Breast epithelium (tissue), 4 donors: ENCODE measurements at regions not wholly inside any gene's neighbourhood (a gene's known extent, or its start where the extent isn't known, plus 50 kb on each side); places are given as distances from the start of the nearest gene placed in this dataset.
A peak's percentile ranks its signal among the peaks of the same experiment; 100 is the strongest.

Source experiments
- DNase-seq, 2 donors: peaks; one replicate each; pipeline ENCODE4 v3.0.0-alpha.2; 2019; ENCODE audit warnings: low spot score in 2 of 2
- H3K27ac ChIP-seq, 2 donors: fragments of 200-600 bp; sonication (generic) in 1 of 2; one replicate each; pipeline ENCODE4 v1.5.1; 2016 to 2019; ENCODE audit warnings: mild to moderate bottlenecking in 1 of 2
- H3K27me3 ChIP-seq, 2 donors: fragments of 200-600 bp; sonication (generic) in 1 of 2; one replicate each; pipeline versions ENCODE4 v1.5.1 to v1.6.0; 2017 to 2019; ENCODE audit warnings: control low read depth in 1 of 2, mild to moderate bottlenecking in 1 of 2
- H3K36me3 ChIP-seq: fragments of 200-600 bp; one replicate; pipeline ENCODE4 v1.5.1; 2019
- H3K4me1 ChIP-seq, 2 donors: fragments of 200-600 bp; sonication (generic); one replicate each; pipeline ENCODE4 v1.5.1; 2016 to 2019; ENCODE audit warnings: control low read depth in 1 of 2
- H3K4me3 ChIP-seq, 3 donors: fragments of 200-600 bp; sonication (generic); 1 replicate in 2 of 3; 2 replicates in 1 of 3; pipeline ENCODE4 v1.5.1; 2016 to 2019; ENCODE audit warnings: mild to moderate bottlenecking in 3 of 3, moderate library complexity in 2 of 3
- H3K9me3 ChIP-seq, 2 donors: fragments of 200-600 bp; sonication (generic) in 1 of 2; one replicate each; pipeline ENCODE4 v1.5.1; 2016 to 2019; ENCODE audit warnings: control low read depth in 1 of 2
- POLR2A ChIP-seq: fragments of 450-650 bp; IDR thresholded peaks from one replicate; pipeline ENCODE4 v1.6.1; 2016; ENCODE audit warnings: antibody characterized with exemption, mild to moderate bottlenecking, moderate library complexity
- POLR2AphosphoS5 ChIP-seq, 3 donors: sonication (generic); formaldehyde crosslinking; IDR thresholded peaks; one replicate each; pipeline ENCODE4 v1.6.1; 2017; ENCODE audit warnings: antibody characterized with exemption in 3 of 3
- intact Hi-C: fragments of 100-400 bp; cut with DNase I; formaldehyde crosslinking; loops from one replicate; pipeline ENCODE4 v1.15.1; 2023; ENCODE audit warnings: low total_unique reads
- TF ChIP-seq, protein P1 (sequence below), 3 donors: fragments of 450-650 bp; IDR thresholded peaks; one replicate each; pipeline ENCODE4 v1.5.1; 2016 to 2017; ENCODE audit warnings: antibody characterized with exemption in 3 of 3, mild to moderate bottlenecking in 3 of 3, moderate library complexity in 3 of 3

DNA sequence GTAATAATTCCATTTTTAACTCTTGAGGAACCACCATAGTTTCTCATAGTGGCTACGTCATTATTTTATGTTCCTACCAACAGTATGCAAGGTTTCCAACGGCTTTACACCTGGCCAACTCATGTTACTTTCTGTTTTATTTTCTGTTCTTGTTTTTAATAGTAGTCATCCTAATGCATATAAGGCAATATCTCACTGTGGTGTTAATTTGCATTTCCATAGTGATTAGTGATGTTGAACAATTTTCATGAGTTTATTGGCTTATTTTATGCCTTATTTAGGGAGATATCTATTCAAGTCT lies 465.5 kb upstream of the KLF6 start:
- H3K4me3 ChIP-seq, result no peak overlapping the region
- peak overlapping the region; percentile 4 to 11 for H3K27ac ChIP-seq
- no peaks in the 10 kb centered on the region for H3K27me3 ChIP-seq
- no peaks in the 10 kb centered on the region for H3K36me3 ChIP-seq
- DNase-seq, result no peak
- no peaks in the 10 kb centered on the region for H3K9me3 ChIP-seq
- TF ChIP-seq POLR2AphosphoS5 (IDR thresholded peaks at IDR 0.05) (no peak), POLR2A (no peak)
- TF ChIP-seq, protein P1, sequence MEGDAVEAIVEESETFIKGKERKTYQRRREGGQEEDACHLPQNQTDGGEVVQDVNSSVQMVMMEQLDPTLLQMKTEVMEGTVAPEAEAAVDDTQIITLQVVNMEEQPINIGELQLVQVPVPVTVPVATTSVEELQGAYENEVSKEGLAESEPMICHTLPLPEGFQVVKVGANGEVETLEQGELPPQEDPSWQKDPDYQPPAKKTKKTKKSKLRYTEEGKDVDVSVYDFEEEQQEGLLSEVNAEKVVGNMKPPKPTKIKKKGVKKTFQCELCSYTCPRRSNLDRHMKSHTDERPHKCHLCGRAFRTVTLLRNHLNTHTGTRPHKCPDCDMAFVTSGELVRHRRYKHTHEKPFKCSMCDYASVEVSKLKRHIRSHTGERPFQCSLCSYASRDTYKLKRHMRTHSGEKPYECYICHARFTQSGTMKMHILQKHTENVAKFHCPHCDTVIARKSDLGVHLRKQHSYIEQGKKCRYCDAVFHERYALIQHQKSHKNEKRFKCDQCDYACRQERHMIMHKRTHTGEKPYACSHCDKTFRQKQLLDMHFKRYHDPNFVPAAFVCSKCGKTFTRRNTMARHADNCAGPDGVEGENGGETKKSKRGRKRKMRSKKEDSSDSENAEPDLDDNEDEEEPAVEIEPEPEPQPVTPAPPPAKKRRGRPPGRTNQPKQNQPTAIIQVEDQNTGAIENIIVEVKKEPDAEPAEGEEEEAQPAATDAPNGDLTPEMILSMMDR (IDR thresholded peaks at IDR 0.05), result no peak
- H3K4me1 ChIP-seq, result no peaks in the 10 kb centered on the region
- intact Hi-C loops, result no loop called here

DNA sequence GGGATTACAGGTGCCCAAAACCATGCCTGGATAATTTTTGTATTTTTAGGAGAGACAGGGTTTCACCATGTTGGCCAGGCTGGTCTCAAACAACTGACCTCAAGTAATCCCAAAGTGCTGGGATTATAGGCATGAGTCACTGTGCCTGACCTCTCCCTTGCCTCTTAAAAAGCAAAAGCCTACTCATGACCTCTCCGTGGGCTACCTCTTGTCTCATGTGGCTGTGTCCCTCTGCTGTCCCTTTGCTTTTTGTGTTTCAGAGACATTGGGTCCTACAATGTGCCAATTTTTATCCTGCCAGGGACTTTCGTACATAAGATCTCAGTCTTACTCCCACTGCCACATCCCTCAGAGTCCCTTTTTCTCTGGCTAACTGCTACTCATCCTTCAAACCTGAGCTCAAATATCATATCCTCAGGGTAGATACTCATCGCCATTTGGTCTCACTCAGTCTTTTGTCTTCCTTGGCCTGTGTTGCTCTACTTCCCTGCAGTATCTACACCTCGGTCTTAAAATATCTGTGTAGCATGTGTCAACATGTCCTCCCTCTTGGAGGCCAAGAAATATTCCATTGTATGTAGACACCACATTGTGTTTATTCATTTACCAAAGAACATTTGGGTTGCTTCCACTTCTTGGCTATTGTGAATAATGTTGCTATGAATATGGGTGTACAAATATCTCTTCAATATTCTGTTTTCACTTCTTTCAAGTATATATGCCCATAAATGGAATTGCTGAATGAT lies 465.0 kb upstream of the KLF6 start:
- H3K27me3 ChIP-seq, result no peaks in the 10 kb centered on the region
- DNase-seq, result peak in 1 of 2 donors; percentile 32
- TF ChIP-seq, protein P1 (IDR thresholded peaks at IDR 0.05), result no peak
- TF ChIP-seq POLR2AphosphoS5 (IDR thresholded peaks at IDR 0.05), result peak in 1 of 3 donors; percentile 18
- no peaks in the 10 kb centered on the region for H3K4me1 ChIP-seq
- no peaks in the 10 kb centered on the region for H3K9me3 ChIP-seq
- H3K4me3 ChIP-seq, result no peak overlapping the region
- intact Hi-C loops, result no loop called here
- no peaks in the 10 kb centered on the region for H3K36me3 ChIP-seq
- H3K27ac ChIP-seq, result peak overlapping the region; percentile 4 to 60

DNA sequence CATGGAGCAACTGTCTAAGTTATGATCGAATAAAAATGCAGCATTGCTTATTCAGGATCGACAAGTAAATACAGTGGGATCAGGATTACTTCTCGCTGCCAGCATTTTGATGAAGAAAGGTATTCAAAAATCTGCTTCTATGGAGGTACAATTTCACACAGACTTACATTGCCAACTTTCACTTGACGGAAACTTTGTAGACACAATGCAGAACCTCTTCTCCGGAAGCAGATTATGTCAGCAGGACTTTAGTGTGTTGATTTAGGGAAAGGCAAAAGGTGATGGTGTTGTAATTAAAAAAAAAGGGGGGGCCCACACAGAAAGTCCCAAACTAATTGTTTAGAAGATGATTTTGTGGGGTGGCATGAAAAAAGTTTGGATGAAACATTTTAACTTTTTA lies 462.4 kb upstream of the KLF6 start:
- no peak for DNase-seq
- Histone ChIP-seq H3K9me3 (no peaks in the 10 kb centered on the region), H3K4me1 (peaks cover 0 to 5% of the 10 kb centered on the region in 2 donors), H3K27ac (peak overlapping the region; percentile 66 to 84), H3K27me3 (no peaks in the 10 kb centered on the region), H3K36me3 (no peaks in the 10 kb centered on the region), H3K4me3 (no peak overlapping the region)
- intact Hi-C loops, result no loop called here
- TF ChIP-seq, protein P1 (IDR thresholded peaks at IDR 0.05), result no peak
- TF ChIP-seq POLR2A (no peak), POLR2AphosphoS5 (IDR thresholded peaks at IDR 0.05) (no peak)

DNA sequence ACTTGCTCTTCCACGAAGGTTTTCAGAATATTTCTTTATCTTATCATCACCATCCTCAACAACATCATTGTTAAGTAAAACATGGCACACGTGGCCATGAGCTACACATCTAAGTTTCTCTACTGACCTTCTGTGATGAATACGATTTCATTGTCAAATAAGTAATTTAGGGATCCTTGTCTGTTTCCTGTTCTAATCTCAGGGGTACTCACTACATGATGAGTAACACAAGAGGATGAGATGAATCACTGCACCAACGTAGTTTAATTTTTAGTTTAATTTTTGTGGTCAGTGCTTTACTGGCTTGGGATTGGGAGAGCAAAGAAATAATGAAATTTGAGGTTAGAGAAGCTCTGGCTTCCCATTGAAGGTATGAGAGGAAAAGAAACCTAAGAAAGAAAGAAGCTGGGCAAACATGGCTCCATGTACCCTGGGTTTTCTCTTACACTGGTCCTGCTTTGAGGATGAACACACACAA lies 461.9 kb upstream of the KLF6 start:
- DNase-seq, result no peak
- no peaks in the 10 kb centered on the region for H3K36me3 ChIP-seq
- intact Hi-C loops, result no loop called here
- no peak overlapping the region for H3K4me3 ChIP-seq
- TF ChIP-seq, protein P1 (IDR thresholded peaks at IDR 0.05), result no peak
- TF ChIP-seq POLR2AphosphoS5 (IDR thresholded peaks at IDR 0.05) (no peak), POLR2A (no peak)
- H3K27me3 ChIP-seq, result no peaks in the 10 kb centered on the region
- peak overlapping the region; percentile 68 to 84 for H3K27ac ChIP-seq
- H3K9me3 ChIP-seq, result no peaks in the 10 kb centered on the region
- peaks cover 0 to 5% of the 10 kb centered on the region in 2 donors for H3K4me1 ChIP-seq

DNA sequence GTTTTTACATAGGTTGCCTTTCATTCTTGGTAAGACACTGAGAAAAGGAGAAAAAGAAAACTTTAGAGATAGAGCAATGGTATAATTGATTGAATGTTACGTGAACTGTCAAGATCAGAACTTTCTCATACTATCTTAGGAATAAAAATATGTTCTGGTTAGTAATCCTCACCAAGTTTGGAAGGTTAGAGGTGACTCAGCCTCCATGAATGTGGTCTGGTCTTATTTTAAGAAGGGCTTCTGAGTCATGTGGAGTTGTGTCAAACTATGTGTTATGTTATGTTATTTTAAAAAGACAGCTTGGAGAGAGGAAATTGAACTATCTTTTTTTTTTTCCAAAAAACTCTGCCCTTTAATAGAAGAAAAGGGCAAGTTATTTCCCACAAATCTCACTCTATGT lies 458.6 kb upstream of the KLF6 start:
- intact Hi-C loops, result no loop called here
- H3K9me3 ChIP-seq, result no peaks in the 10 kb centered on the region
- H3K36me3 ChIP-seq, result no peaks in the 10 kb centered on the region
- peaks cover 0 to 5% of the 10 kb centered on the region in 2 donors for H3K4me1 ChIP-seq
- DNase-seq, result no peak
- H3K27me3 ChIP-seq, result no peaks in the 10 kb centered on the region
- peak overlapping the region; percentile 84 to 89 for H3K27ac ChIP-seq
- no peak for TF ChIP-seq POLR2AphosphoS5 (IDR thresholded peaks at IDR 0.05)
- TF ChIP-seq, protein P1 (IDR thresholded peaks at IDR 0.05), result no peak
- TF ChIP-seq POLR2A, result no peak
- peak overlapping the region in 2 of 3 donors; percentile 2 to 31 for H3K4me3 ChIP-seq
